Sciatic nerve (tissue), 2 donors: ENCODE measurements at regions not wholly inside any gene's neighbourhood (a gene's known extent, or its start where the extent isn't known, plus 50 kb on each side); places are given as distances from the start of the nearest gene placed in this dataset.
"Not testable (repeated sequence)": the region's sequence is repeated elsewhere in the genome, so short reads cannot be mapped to it uniquely, and the experiment has no call there.

Experiments
- ATAC-seq: fragments of 200-7000 bp; cut with Tn5 transposase; one replicate; pipeline ENCODE4 v1.9.1; 2020; ENCODE audit warnings: mild to moderate bottlenecking, moderate library complexity
- DNase-seq: peaks from one replicate; pipeline ENCODE4 v3.0.0-alpha.2; 2020; ENCODE audit warnings: low spot score
- intact Hi-C: fragments of 100-400 bp; cut with DNase I; formaldehyde crosslinking; loops from one replicate; pipeline ENCODE4 v1.14.2; 2022
- donor health status: DM: no; HTN: no; CAD: no.
- donor health status: DM: no; HTN: no; CAD: no.

DNA sequence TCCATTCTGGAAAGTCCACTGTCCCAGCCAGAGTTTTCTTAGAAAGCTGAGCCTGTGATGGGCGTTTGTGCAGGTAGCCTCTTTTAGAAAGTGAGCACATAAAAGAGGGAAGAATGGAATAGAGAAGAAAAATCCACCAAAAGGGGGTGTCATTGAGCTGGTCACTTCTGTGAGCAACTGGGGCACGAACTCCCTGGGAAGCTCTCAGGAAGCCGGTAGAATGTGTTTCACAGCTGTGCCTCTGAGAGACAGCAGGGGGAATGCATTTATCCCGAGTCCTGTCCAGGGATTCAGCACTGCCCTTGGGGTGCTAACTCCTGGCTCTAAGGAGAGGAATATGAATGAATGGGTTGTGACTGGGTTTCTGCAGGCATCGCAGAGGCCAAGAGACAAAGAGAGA lies 73.8 kb upstream of the SPATA31A3 start:
- intact Hi-C loops, ATAC-seq, DNase-seq: not testable (repeated sequence)

DNA sequence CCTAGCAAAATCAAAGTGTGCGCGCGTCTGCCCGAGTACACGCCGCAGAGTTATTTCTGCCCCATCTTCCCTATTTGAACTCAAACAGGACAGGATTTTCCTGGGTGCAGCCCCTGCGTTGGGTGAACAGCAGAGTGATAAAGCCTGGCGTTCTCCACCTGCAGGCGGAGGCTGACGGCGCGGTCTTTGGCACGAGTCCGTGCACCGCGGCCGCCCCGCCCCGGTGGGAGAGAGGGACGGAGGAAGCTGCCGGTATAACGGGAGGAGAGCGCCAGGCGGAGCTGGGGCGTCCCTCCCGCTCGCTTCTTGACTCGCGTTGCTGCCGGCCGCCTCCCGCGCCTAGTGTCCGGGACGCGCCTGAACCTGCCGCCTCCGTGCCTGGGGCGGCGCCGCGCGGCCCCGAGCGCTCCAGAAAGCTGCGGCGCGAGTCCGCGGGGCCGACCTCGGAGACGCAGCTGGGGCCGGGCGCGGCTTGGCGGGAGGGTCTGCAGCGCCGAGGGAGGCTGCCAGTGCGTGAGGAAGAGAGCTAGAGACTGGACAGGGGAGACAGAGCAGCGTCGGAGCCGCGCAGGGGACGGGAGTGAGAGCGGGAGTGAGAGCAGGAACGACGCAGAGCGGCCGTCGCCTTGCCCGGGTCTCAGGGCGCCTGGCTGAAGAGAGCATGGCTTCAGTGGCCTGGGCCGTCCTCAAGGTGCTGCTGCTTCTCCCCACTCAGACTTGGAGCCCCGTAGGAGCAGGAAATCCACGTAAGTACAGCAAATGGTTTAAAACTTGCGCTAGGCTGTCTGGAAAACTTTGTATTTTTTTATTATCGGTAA lies 66.8 kb upstream of the SPATA31A3 start:
- DNase-seq, intact Hi-C loops, ATAC-seq: not testable (repeated sequence)
